Left lobe of liver (tissue), 2 donors: ENCODE measurements at regions not wholly inside any gene's neighbourhood (a gene's known extent, or its start where the extent isn't known, plus 50 kb on each side); places are given as distances from the start of the nearest gene placed in this dataset.

ENCODE experiments used
- ATAC-seq: fragments of 200-7000 bp; cut with Tn5 transposase; one replicate; pipeline ENCODE4 v1.9.1; 2020; ENCODE audit warnings: mild to moderate bottlenecking, moderate library complexity
- DNase-seq: peaks from one replicate; pipeline ENCODE4 v3.0.0-alpha.2; 2020; ENCODE audit warnings: low spot score
- donor health status: DM: no; HTN: no; CAD: no; lungs with moderate emphysema.
- donor health status: DM: no; HTN: yes; CAD: no.

DNA sequence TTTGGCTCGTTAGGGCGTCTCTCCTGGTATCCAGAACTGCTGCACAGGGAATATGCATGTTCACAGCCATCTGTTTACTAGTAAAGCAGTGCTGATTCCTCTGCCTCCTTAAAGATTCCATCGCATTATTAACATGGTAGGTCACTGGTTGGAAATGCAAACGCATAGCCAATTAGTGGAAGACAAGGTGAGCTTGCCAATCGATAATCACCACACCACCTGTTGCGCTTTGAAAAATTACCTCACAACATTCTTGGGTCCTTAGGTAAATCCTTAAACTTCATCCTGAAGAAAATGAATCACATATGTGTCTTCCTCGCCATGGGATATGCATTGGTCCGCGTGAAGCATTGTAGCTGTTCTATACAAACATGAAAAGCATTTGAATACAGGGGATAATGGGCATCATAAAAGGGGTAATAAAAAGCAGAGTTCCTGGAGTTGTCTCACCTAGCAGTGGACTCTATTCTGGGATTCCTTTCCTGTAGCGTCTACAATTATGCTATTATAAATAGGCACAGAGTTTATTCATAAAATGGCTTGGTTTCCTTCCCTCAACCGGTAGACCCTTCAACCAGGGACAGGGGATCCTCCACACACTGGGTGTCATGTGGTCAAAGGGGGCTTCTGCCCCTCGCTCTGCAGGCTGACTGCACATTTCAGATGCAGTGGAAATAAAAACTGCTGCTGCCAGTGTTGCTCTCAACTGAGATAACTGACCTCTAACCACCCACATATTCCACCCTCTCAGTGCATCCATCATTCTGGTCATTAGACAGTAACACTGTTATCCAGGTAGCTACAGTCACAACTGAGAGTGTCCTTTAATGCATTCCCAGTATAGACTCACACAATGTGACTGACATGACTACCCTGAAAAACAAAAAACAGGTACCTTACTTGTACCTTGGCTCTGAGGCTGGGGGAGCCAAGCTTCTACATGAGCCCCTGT lies 389.2 kb upstream of the NFE2L3 start:
- ATAC-seq: no peak
- DNase-seq: no peak

DNA sequence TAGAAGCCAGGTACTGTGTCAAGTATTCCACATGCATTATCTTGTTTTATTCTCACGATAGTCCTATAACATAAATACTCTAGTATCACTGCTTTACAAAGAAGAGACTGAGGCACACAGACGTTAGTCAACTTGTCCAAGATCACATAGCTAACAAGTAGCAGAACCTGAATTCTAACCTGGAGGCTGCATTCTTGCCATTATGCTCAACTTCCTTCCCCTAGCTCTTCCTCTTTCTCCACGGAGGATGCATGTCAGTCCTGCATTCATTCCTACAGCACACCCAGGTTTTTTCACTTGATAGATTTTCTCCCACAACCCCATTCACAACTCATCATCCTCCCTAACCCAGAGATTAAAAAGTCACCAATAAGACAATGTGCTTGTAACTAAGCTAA lies 388.5 kb upstream of the NFE2L3 start:
- ATAC-seq (no peak), DNase-seq (no peak)

DNA sequence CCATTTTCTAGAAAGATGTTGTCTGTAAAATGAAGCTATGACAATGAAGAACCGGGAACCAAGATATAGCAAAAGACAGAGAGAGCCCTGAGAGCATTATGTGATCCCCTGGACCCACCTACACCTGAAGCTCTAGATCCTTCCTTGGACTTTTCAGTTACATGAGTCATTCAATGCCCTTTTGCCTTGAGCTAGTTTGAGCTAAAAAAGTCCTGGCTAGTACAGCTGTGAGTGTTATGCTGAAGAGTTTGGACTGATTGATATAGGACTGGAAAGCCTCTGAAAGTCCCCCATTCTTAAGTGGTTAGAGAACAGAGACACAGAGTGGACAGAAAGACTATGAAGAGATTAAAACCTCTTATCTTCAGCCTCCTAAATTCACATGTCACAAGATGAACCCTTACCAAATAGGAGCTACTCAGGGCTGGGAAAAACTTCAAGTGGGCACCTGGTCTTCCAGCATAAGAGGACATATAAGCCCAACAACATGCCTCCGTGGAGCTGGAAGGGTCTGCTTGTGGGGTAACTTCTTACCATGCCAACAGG lies 386.8 kb upstream of the NFE2L3 start:
- no peak for DNase-seq
- no peak for ATAC-seq

DNA sequence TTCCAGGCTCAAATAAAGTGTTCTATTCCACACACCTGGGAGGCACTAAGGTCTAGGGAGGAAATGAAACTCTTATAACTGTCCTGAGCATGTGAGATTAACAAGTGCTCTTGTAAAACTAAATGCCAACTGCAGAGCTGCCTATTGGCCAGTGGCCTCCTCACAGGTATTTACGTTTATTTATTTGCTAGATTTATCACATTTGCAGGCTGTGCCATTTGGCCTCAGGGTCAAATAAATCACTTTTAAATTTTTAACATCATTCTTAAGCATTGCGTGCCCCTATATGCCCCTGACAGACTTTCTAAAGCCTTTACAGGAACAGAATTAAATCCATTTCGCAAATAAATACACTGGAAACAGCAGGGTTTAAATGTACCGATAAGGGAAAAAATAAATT lies 381.8 kb upstream of the NFE2L3 start:
- ATAC-seq: no peak

DNA sequence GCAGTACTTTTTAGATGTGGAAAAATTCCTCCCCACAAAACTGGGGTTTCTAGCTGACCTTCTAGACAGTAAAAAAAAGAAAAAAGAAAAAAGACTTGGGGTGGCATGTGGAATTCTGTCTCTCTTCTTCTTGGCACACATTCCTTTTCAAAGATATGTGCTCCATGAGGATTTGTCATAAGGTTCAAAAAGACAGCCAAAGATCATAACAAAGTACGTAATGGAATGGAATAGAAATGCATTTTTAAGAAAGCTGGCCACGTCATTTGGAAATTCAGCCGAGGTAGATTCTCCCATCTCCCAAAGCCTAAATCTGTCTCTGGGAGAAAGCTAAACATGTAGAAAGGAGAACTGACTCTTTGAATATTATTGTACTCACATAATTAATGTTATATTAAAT lies 381.3 kb upstream of the NFE2L3 start:
- no peak for DNase-seq
- no peak for ATAC-seq

More for the DNA sequence above, 381.8 kb upstream of the NFE2L3 start:
- DNase-seq: no peak

DNA sequence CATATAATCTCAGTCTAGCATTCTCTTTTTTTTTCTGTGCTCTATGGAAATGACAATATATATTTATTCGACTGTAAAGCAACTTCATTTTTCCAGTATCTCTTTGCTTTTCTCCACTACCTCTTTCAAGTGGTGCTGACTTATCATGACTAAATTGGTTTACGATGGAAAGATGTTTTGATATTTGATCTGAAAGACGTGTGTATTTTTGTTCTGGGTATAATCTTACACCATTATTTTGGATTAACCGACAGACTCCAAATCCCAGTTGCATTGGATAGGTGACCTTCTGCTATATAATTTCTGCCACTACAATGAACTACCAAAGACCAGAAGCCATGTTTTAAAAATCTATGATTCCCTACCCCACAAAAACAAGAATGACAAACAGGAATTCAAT lies 380.5 kb upstream of the NFE2L3 start:
- no peak for DNase-seq
- ATAC-seq: no peak

DNA sequence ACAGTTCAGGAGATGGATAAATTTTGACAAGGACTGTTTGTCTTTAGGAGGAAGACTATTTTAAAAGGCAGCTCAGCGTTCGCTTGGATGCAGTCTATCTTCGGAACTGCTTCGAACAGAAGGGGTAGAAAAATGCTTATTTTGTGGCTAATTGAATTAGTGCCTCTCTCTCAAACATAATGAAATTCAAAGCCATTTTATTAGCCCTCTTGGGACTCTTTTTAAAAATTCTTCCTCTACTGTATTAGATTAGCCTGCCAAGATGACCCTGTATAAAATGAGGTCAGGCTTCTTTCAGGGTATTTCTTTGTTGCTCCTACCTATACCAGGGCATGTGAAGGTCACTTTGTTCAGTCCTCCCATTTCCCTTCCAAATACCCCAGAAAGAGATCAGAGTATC lies 379.2 kb upstream of the NFE2L3 start:
- ATAC-seq (no peak), DNase-seq (no peak)

DNA sequence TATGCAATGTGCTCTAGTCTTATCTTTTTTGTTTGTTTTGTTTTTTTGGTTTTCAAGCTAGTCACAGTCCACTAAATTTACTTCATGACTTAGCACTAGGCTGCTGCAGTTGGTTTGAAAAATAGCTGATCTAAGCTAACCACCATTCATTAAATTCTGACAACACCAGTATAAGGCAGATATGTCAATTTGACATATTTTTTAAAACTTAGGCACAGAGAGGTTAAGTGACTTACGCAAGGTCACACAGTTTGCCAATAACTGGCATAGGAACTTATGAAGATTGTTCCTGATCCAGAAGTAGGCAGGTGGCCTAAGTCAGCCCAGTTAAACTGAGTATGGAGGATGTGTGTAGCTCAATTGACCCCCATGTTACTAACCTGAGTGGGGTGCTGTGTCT lies 377.3 kb upstream of the NFE2L3 start:
- no peak for DNase-seq
- no peak for ATAC-seq

DNA sequence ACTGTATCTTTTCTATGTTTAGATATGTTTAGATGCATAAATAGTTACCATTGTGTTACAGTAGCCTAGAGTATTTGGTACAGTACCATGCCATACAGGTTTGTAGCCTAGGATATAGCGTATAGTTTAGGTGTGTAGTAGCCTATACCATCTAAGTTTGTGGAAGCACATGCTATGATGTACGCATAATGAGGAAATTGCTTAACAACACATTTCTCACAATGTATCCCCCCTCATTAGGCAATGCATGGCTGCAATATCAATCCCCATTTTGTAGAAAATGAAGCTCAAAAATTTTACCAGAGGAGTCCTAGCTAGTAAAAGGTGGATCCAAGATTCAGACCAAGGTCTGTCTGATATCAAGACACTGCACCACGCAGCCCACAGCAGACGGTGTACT lies 376.4 kb upstream of the NFE2L3 start:
- ATAC-seq: no peak
- no peak for DNase-seq

DNA sequence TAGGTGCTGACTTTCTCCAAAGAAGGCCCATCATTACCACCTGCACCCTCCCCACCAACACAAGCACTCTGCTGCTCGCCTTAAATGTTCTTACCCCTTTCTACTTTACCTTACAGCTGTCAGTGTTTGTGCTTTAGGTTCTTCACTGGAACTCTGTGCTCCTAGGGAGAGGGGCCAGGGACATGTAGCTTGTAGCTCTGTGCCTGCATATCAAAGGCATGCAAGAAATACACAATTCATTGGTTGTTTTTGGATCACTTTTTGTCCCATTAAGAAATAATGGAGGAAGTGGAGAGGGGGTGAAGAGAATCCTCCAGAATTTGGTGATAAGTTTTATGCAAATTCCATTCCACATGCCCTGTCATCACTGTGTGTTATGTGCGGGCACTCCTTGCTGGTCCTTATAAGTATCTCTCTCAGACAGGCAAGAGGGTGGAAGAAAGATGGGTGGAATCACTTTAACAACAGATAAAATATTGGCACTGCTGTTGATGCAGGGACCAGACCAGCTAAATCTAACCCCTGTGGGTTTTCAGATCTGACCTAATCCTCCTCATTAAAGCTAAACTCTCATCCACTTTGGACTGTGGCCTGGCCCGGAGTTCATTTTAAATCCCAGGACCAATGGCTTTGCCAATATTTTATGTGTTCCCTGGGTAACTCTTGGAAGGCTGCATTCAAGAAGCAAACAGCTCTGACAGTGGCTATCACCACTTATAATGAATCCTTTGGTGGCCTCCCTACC lies 375.8 kb upstream of the NFE2L3 start:
- ATAC-seq: no peak
- DNase-seq: no peak

DNA sequence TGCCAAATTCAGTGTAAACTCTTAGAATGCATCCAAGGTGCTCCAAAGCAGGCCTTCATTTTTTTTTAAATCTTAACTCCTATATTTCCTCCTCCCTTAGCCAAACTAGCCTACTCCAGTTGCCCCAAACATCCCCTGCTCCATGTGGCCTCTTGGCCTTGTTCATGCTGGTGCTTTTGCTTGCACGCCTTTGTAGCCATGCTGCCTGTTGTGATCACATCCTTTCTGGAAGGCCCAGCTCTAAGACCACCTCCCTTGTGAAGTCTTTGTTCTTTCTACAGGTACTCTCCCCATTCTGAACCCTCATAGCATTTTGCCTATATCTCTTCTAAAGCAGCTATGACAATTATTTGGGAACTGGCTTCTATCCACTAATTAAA lies 375.3 kb upstream of the NFE2L3 start:
- ATAC-seq (no peak), DNase-seq (no peak)

DNA sequence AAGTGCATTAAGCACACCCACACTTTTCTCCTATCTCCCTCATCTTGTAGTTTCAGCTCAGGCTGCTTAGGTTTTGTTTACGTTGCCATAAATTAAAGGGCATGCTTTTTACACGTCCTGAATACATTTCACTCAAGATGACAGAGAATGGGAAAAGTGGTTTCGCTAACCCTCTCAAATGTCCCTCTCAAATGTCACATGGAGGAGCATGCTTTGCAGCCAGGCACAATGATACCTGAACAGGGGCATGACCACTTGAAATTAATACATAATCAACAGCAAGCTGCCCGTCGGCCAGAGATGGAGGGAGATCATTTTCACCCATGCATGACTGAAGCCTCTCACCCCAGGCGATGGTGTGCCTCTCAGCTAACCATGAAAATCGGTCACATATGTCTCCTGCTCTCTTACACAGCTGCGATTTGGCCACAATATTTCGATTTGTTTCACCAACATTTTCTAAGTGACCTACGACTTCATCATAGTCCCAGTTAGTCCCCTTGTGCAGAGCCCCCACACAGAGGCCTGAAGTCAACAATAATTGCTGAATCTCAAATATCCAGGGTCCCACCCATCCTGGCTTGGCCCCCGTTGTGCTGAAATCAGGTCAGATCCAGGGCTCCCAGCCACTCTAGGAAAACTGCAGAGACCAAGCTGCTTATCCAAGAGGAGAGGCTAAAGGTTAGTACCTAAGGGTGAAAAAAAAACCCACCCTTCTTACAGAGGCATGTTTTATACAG lies 373.9 kb upstream of the NFE2L3 start:
- DNase-seq: no peak
- ATAC-seq: no peak

DNA sequence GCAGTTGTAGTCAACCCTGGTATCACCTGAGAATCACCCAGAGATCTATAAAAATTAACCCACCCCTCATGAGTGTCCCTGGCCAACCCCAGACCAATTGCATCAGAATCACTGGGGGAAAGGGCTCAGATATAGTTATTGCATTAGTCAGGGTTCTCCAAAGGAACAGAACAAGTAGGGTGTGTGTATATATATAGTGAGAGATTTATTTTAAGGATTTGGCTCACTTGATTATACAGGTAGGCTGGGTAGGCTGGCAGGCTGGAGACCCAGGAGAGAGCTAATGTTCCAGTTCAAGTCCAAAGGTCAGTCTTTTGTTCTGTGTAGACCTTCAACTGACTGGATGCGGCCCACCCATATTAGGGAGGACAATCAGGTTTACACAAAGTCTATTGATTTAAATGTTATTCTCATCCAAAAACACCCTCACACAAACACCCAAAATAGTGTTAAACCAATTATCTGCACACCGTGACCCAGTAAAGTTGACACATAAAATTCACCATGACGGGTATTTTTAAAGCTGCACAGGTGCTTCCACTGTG lies 372.9 kb upstream of the NFE2L3 start:
- DNase-seq: no peak

DNA sequence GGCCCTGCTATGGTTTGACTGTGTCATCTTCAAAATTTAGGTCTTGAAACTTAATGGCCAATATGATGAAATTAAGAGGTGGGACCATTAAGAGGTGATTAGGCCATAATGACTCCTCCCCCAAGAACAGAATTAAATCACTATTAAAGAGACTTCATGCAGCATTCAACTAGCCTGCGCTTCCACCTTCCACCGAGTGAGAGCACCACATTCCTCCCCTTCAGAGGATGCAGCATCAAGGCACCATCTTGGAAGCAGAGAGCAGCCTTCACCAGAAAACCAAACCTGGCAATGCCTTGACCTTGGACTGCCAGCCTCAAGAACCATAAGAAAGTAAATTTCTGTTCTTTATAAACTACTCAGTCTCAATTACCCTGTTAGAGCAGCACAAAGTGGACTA lies 371.1 kb upstream of the NFE2L3 start:
- no peak for ATAC-seq

More for the DNA sequence above, 372.9 kb upstream of the NFE2L3 start:
- no peak for ATAC-seq

DNA sequence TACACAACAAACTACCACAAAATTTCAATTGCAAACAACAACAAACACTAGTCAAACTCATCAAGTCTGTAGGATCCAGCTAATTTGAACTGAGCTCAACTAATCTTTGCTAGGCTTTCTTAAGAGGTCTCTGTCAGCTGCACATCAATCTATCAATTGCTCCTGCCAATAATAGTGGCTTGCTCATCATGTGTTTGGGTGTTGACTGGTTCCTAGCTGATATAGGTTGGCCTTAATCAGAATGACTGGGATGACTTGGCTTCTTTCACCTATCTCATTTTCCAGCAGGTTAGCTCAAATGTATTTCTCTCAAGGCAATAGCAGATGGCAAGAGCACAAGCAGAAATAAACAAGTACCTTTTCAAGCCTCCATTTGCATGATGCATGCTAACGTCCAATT lies 370.3 kb upstream of the NFE2L3 start:
- ATAC-seq (no peak), DNase-seq (no peak)

More for the DNA sequence above, 371.1 kb upstream of the NFE2L3 start:
- DNase-seq: no peak

DNA sequence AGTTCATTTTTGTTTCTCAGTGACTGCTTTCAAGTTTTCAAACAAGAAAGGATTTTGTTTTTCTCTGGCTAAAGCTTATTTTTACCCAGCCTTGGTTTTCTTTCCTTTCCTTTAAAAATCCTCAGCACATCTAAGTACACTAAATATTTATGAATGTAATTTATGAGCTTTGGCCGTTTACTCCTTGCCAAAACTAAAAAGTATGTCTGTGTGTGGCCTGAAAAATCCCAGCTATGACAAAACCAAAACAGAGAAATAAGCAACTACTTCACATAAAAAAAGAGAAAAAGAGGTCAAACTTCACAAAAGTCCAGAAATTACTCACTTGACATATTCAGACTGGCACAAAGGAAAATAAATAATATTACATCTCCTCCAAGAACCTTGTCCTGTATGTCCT lies 365.1 kb upstream of the NFE2L3 start:
- DNase-seq (no peak), ATAC-seq (no peak)

DNA sequence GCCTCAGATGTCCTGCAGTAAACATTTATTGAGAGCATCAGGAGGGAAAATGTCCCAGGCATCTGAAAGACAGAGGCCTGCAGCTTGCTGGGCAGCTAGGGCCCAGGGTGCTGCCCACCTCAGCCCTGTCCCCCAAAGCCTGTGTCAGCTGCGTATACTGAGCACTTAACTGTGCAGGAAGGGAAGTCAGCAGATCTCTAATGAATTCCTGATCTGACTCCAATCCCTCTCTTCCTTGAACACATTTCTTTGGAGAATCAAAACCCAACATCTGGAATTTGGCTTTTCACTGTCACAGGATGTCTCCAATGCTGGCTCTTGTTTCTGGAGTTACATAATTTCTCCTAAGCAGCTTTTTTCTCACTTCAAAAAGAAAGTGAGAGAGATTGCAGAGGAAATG lies 364.7 kb upstream of the NFE2L3 start:
- DNase-seq: no peak

DNA sequence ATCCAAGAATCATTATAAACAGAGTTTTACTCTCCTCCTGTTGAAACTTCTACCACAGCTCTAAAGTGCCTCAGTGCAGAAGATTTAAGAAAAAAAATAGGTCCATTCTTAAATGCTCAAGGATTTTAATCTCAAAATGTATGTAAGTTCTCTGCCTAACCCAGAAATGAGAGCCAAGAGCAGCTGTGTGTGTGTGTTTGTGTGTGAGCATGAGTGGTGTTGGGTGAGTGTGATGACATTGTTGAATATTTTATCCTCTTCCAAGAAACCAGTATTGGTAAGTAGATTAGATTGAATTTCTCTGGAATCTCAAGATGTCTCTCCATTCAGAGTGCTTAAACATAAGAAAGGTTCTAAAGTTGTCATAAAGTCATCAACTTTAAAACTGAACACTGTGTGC lies 363.6 kb upstream of the NFE2L3 start:
- DNase-seq (no peak), ATAC-seq (no peak)

More for the DNA sequence above, 364.7 kb upstream of the NFE2L3 start:
- no peak for ATAC-seq

DNA sequence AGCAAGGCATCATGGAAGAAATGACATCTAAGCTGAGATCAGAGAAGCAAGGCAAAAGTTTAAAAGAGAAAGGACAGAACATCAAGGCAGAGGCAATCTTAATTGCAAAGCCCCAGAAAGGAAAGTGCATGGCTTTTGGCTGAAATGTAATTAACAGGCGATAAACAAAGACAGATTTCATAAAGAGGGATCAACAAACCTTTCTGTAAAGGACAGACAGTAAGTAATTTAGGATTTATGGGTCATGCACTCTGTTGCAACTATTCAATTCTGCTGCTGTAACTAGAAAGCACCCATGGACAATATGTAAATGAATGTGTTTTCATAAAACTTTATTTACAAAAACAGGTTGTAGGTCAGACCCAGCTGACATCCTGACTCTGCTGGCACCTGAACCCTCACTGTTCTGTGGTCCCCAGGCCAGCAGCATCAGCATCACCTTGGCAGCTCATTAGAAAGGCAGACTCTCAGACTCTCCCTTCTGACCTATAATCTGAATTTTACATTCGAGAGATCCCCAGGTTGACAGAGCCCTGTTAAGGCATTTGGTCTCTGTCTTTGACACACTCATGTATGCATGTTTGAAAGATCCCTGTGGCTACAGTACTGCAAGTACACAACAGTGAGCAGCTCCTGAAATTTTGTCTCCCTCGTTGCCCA lies 362.9 kb upstream of the NFE2L3 start:
- DNase-seq (no peak), ATAC-seq (no peak)
